ENCODE measurements at regions not wholly inside any gene's neighbourhood (a gene's known extent, or its start where the extent isn't known, plus 50 kb on each side); places are given as distances from the start of the nearest gene placed in this dataset.

DNA sequence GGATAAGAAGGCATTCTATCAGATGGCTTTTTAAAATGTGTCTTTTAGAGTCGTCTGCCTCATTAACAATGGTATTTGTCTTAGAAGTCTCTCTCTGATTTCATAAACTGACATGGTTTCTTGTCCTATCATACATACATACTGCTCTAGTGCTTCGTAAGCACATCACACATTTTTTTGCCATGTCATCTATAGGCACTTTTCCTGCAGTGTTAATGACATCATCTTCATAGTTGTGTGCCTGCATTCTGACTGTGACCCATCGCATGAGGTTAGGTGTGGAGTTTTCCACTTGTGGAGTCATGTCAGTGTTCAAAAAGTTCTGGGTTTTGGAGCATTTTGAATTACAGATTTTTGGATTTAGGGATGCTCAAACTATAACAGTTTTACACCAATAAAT, 361.6 kb upstream of the SPOCK3 start:
- no peak for TF ChIP-seq ESRRA (CRISPR knock-in tag; IDR thresholded peaks at IDR 0.05; ENCODE audit: borderline replicate concordance)
- TF ChIP-seq, protein P1, sequence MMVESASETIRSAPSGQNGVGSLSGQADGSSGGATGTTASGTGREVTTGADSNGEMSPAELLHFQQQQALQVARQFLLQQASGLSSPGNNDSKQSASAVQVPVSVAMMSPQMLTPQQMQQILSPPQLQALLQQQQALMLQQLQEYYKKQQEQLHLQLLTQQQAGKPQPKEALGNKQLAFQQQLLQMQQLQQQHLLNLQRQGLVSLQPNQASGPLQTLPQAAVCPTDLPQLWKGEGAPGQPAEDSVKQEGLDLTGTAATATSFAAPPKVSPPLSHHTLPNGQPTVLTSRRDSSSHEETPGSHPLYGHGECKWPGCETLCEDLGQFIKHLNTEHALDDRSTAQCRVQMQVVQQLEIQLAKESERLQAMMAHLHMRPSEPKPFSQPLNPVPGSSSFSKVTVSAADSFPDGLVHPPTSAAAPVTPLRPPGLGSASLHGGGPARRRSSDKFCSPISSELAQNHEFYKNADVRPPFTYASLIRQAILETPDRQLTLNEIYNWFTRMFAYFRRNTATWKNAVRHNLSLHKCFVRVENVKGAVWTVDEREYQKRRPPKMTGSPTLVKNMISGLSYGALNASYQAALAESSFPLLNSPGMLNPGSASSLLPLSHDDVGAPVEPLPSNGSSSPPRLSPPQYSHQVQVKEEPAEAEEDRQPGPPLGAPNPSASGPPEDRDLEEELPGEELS (CRISPR knock-in tag; IDR thresholded peaks at IDR 0.05) = no peak
- TF ChIP-seq, protein P2, sequence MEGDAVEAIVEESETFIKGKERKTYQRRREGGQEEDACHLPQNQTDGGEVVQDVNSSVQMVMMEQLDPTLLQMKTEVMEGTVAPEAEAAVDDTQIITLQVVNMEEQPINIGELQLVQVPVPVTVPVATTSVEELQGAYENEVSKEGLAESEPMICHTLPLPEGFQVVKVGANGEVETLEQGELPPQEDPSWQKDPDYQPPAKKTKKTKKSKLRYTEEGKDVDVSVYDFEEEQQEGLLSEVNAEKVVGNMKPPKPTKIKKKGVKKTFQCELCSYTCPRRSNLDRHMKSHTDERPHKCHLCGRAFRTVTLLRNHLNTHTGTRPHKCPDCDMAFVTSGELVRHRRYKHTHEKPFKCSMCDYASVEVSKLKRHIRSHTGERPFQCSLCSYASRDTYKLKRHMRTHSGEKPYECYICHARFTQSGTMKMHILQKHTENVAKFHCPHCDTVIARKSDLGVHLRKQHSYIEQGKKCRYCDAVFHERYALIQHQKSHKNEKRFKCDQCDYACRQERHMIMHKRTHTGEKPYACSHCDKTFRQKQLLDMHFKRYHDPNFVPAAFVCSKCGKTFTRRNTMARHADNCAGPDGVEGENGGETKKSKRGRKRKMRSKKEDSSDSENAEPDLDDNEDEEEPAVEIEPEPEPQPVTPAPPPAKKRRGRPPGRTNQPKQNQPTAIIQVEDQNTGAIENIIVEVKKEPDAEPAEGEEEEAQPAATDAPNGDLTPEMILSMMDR (IDR thresholded peaks at IDR 0.05) = no peak
- TF ChIP-seq ZNF317 (CRISPR knock-in tag; IDR thresholded peaks at IDR 0.05; ENCODE audit: borderline replicate concordance, low read depth) = no peak
- TF ChIP-seq ZNF263 (CRISPR knock-in tag; IDR thresholded peaks at IDR 0.05; ENCODE audit: low read depth) = no peak
- TF ChIP-seq NFATC4 (CRISPR knock-in tag; IDR thresholded peaks at IDR 0.05) = no peak
- TF ChIP-seq SMAD3 (CRISPR knock-in tag; IDR thresholded peaks at IDR 0.05; ENCODE audit: borderline replicate concordance) = no peak
- TF ChIP-seq CREM (CRISPR knock-in tag; IDR thresholded peaks at IDR 0.05) = no peak
- no peak for TF ChIP-seq ELF4 (CRISPR knock-in tag; IDR thresholded peaks at IDR 0.05; ENCODE audit: low read depth)
